SIG-M5 (cell line): ENCODE measurements at regions not wholly inside any gene's neighbourhood (a gene's known extent, or its start where the extent isn't known, plus 50 kb on each side); places are given as distances from the start of the nearest gene placed in this dataset.

Experiments used
- DNase-seq: peaks from one replicate; lab custom pipeline; 2025; lab: John Stamatoyannopoulos, UW

DNA sequence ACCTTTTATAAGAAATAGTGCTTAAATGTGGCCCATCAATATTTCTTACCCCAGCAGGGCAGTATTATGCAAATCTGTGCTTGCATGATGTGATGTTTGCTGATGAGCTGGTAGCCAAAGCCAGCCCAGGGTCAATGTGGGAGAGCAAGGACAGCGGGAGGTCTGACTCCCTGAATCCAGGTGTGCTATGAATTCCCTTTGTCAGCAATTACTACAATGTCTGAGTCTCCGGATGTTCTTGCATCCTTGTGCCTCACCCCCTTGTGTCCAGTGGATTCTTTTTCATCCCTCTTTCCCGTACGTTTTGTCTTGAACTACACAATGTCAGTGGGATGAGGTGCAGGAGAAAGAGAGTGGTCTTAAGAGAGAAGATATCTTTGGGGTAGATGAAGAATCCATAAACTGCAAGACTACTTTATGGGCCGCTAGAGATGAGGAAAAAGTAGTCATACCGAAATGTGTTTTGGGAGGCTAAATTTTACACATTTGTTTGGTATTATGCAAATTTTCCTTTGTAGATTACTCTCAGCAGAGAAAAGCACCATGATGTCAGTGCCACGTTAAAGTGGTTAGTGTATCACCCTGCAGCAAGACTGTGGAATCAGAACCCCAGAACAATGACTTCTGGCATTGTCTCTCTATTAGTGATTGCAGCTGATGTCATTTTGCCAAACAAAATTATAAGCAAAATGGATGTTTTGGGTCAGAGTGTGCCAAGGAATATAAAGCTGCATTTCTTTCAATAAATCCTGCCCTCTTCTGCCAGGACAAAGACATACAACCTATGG lies 53.5 kb upstream of the TSHZ3 start:
- DNase-seq: no peak

DNA sequence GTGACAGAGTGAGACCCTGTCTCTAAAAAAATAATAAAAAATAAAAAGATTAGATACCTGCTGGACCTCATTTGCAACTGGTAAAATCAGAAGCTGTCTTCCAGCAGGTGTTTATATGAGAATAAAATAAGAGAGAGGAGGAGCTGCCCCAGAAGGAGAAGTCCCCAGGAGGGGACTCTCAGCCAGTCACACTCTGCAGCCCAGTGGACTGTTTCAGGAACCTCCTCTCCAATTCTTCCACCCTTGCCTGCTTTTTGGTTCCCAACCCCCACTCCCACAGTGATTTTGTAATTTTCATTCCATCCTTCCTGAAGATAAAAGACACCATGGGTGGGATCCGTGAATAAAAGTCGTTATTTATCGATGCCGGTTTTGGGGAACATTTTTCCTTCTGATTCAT lies 56.9 kb upstream of the TSHZ3 start:
- no peak for DNase-seq

- DNase-seq: no peak
Measured at GRCh38 chr19:31408460-31409124, 59.4 kb upstream of the TSHZ3 start.

DNA sequence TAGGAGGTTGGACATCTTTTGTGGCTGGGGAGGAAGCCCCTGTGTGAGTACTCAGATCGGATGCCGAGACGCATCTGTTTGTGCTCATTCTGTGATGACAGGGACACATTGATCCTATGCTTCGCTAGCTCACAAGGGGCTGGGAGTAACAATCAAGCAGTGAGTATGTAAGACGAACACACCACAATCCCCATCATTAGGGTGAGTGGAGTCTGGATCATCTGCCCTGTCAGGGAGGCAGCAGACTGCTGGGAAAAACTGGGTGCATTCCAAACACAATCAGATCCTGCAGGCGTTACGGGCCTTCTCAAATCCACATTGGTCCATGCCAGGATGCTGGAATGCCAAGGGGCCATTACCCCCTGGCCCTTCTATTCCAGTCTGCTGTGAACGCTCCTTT lies 64.1 kb upstream of the TSHZ3 start:
- DNase-seq: no peak

- DNase-seq: no peak
Measured at GRCh38 chr19:31415322-31415721, 66.1 kb upstream of the TSHZ3 start.

GRCh38 chr19:31416548-31416947 lies 67.3 kb upstream of the TSHZ3 start:
- no peak for DNase-seq

DNA sequence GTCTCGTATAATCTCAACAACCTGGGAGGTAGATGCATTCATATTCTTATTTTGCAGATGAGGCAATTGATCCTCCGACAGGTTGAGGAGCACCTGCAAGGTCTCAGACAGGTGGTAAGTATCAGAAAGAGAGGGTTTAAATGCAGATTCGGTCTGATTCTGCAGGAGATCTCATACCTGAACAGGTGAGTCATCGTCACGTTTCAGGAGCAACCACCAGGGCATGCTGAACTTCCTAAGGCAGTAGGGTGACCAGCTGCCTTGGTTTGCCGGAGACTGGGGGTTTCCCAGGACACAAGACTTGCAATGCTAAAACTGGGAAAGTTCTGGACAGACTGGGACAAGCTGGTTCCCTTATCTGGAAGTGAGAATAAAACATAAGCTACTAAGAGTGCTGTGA lies 68.8 kb upstream of the TSHZ3 start:
- DNase-seq: no peak

DNA sequence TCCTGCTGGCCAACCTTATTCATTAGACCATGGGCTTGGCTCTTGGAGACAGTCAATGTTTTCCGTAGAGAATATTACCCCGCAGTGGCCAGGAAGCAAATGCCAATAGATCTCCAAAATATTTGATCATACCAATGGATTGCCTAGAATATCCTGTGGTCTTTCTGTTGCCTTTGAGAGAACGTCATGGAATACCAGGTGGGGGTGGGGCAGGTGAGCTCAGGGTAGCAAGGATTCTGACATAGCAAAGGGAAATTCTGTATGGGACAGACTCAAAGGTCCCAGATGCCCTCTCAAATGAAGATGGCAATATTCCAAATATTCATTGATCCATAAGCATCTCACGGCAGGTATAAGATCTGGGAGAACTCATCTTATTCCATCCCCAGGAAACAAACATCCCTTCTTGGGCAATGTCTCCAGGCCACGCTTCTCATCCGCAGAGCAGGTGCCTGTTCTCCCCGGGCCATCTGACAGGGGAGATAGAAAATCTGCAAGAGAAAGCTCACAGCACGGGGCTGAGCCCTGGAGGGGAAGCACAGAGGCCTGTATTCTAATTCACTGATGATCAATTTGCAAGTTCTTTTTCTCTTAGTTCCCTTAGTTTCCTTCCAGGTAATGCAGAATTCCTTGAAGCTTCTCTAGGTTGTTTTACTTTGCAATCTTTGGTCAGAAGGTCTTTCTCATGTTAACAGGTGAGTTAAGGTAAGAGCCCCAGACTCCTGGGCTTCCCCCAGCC lies 69.6 kb upstream of the TSHZ3 start:
- no peak for DNase-seq

DNA sequence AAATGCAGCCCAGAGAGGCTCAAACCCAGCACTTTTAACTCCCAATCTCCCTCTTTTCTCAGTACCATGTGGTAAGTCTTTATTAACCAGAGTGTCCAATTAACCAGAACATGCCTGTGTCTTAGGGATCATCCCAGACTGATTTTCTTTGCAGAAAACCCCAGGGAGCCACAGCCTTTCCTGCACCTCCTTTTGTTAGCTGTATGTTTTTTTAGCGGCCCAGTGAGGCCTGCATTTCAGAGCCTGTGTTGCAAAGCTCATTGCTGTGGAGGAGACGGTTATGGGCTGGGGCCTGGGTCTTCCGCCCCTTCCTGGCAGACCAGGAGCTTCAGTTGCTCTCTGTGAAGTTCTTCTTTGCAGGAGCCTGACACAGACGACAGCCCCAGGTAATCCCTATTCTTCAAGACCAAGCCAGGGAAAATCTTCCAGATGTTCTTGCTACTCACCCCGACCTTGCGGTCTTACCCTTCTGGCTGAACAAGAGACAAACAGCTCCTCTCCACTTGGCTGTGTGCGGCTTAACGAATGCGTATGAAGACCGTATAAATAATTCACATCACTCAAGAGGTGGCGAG lies 70.7 kb upstream of the TSHZ3 start:
- no peak for DNase-seq

DNA sequence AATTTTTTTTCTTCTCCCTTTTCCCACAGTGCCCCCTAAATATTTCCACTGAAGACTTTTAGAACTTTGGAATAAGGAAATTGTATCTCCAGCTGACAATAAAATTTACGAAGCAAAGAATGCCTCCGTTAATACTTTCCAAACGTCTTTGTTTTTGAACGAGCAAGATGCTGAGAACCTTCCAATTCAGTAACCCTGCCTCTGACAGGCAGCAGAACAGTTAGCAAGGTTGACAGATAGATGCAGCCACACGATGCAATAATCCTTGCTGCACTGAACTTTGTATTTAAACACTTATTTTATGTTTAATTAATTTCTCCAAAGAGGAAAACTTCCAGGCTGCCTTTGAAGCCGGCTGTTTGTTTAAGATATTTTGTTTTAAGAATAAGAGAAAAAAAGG lies 71.8 kb upstream of the TSHZ3 start:
- DNase-seq: no peak

DNA sequence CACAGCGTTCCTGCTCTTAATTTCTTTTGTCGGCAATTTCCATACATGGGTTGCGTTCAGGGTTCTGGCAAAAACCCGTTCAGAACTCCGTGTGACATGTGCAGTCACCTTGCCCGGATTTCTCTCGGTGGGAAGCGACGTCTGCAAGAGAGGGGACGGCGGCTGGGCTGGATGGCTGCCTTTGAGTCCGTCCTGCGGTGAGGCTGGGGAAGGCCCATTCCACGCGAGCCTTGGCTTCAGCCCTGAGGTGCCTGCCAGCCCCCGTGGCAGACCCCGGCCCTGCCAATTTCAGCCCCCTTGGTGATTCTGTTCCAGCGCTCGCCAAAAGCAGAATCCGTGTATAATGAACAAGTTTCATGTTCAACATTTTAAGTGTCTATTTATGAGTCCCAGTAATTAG lies 72.6 kb upstream of the TSHZ3 start:
- no peak for DNase-seq

- no peak for DNase-seq
Measured at GRCh38 chr19:31423896-31424295, 74.7 kb upstream of the TSHZ3 start.

- DNase-seq: no peak
Measured at GRCh38 chr19:31424861-31425620, 75.8 kb upstream of the TSHZ3 start.

GRCh38 chr19:31427857-31428256 lies 78.6 kb upstream of the TSHZ3 start:
- no peak for DNase-seq

DNA sequence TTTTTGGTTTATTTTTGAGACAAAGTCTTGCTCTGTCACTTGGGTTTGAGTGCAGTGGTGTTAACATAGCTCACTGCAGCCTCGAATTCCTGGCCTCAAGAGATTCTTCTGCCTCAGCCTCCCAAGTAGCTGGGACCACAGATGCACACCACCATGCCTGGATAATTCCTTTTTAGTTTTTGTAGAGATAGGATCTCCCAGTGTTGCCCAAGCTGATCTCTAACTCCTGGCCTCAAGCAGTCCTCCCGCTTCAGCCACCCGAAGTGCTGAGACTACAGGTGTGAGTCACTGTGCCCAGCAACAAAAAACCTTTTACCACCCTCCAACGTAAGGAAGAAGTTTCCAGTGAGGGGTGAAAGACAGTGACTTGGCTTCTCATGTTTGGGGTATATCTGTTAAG lies 81.1 kb upstream of the TSHZ3 start:
- DNase-seq: no peak

- DNase-seq: no peak
Measured at GRCh38 chr19:31432201-31432810, 83.1 kb upstream of the TSHZ3 start.

DNA sequence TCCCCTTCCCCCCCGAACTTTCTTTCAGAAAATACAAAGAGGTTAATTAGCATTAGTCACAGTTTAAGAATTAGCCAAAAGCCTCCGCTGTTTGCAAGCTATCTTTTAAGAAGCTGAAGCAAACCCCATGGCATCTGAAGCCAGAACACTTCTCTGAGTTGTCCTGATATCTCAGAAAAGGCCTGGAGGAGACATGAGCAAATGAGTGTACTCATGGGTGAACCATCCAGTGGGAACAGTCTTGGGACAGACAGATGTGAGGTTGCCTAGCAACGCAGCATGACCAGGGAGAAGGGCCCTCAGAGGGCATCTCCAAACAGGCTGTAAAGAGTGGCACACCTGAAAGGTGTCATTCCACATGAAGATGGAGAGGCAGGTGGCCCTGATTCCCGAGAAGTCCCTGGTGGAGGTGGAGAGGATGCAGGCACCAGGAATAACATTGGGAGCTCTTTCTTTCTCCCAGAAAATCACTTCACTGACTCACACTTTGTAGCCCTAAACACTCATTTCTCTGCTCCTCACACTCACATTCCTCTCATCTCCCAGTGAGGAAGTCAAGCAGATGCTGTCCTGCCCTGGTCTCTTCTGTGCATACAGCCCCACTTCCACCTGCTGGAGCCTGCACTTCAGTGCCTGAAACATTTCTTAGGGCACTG lies 87.0 kb upstream of the TSHZ3 start:
- DNase-seq: no peak

GRCh38 chr19:31438401-31439269 lies 89.4 kb upstream of the TSHZ3 start:
- DNase-seq: no peak

DNA sequence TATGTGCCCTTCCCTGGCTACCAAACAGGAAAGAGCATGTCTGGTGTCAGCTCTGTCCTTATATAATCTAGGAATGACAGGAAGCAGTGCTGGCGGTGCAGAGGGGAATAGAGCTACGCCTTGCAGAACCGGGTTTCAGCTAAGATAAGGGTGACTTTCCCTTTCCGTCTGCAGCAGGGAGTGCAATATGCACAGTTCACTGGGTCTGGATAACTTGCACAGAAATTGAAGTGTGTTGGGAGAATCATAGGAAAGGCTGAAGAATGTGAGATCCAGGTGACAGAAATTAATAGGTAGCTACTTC lies 90.0 kb upstream of the TSHZ3 start:
- no peak for DNase-seq

- DNase-seq: no peak
Measured at GRCh38 chr19:31444931-31445330, 95.7 kb upstream of the TSHZ3 start.
